Lower lobe of right lung (tissue), 2 donors: ENCODE measurements at regions not wholly inside any gene's neighbourhood (a gene's known extent, or its start where the extent isn't known, plus 50 kb on each side); places are given as distances from the start of the nearest gene placed in this dataset.

Source experiments
- ATAC-seq, 2 donors: fragments of 200-7000 bp; cut with Tn5 transposase; one replicate each; pipeline ENCODE4 v1.9.1; 2020 to 2022; ENCODE audit warnings: mild to moderate bottlenecking in 2 of 2, moderate library complexity in 2 of 2
- DNase-seq: peaks from one replicate; pipeline ENCODE4 v3.0.0-alpha.2; 2020
- H3K27ac ChIP-seq: fragments of 200-600 bp; one replicate; pipeline ENCODE4 v1.8.0; 2022
- H3K27me3 ChIP-seq: fragments of 200-600 bp; one replicate; pipeline ENCODE4 v1.8.0; 2022; ENCODE audit warnings: low read depth
- H3K36me3 ChIP-seq: fragments of 200-600 bp; one replicate; pipeline ENCODE4 v1.8.0; 2022; ENCODE audit warnings: mild to moderate bottlenecking
- H3K4me1 ChIP-seq: fragments of 200-600 bp; one replicate; pipeline ENCODE4 v1.8.0; 2022
- H3K4me3 ChIP-seq: fragments of 200-600 bp; one replicate; pipeline ENCODE4 v1.8.0; 2022; ENCODE audit warnings: mild to moderate bottlenecking
- H3K9me3 ChIP-seq: fragments of 200-600 bp; one replicate; pipeline ENCODE4 v1.8.0; 2022
- intact Hi-C: fragments of 100-400 bp; cut with DNase I; formaldehyde crosslinking; loops from one replicate; pipeline ENCODE4 v1.11.0; 2022
- TF ChIP-seq, protein P1 (sequence below): fragments of 200-600 bp; IDR thresholded peaks from one replicate; pipeline ENCODE4 v1.8.0; 2022; ENCODE audit warnings: antibody characterized with exemption, mild to moderate bottlenecking
- donor health status: DM: no; HTN: yes; CAD: no; lungs with severe emphysema.

GRCh38 chr4:171719691-171720090, 93.5 kb upstream of the GALNTL6 start:
- TF ChIP-seq, protein P1, sequence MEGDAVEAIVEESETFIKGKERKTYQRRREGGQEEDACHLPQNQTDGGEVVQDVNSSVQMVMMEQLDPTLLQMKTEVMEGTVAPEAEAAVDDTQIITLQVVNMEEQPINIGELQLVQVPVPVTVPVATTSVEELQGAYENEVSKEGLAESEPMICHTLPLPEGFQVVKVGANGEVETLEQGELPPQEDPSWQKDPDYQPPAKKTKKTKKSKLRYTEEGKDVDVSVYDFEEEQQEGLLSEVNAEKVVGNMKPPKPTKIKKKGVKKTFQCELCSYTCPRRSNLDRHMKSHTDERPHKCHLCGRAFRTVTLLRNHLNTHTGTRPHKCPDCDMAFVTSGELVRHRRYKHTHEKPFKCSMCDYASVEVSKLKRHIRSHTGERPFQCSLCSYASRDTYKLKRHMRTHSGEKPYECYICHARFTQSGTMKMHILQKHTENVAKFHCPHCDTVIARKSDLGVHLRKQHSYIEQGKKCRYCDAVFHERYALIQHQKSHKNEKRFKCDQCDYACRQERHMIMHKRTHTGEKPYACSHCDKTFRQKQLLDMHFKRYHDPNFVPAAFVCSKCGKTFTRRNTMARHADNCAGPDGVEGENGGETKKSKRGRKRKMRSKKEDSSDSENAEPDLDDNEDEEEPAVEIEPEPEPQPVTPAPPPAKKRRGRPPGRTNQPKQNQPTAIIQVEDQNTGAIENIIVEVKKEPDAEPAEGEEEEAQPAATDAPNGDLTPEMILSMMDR, result no peak
- Histone ChIP-seq H3K4me3 (no peak overlapping the region), H3K27me3 (no peaks in the 10 kb centered on the region), H3K36me3 (no peaks in the 10 kb centered on the region), H3K9me3 (no peaks in the 10 kb centered on the region), H3K4me1 (no peaks in the 10 kb centered on the region), H3K27ac (no peak overlapping the region)
- DNase-seq (no peak), ATAC-seq (no peak)
- intact Hi-C loops, result no loop called here

- intact Hi-C loops, result no loop called here
- Histone ChIP-seq H3K4me3 (no peak overlapping the region), H3K36me3 (no peaks in the 10 kb centered on the region), H3K27me3 (no peaks in the 10 kb centered on the region), H3K9me3 (no peaks in the 10 kb centered on the region), H3K27ac (no peak overlapping the region), H3K4me1 (no peaks in the 10 kb centered on the region)
- DNase-seq (no peak), ATAC-seq (no peak)
- TF ChIP-seq, protein P1, result no peak
These were observed 94.5 kb upstream of the GALNTL6 start for GRCh38 chr4:171718665-171719064.

DNA sequence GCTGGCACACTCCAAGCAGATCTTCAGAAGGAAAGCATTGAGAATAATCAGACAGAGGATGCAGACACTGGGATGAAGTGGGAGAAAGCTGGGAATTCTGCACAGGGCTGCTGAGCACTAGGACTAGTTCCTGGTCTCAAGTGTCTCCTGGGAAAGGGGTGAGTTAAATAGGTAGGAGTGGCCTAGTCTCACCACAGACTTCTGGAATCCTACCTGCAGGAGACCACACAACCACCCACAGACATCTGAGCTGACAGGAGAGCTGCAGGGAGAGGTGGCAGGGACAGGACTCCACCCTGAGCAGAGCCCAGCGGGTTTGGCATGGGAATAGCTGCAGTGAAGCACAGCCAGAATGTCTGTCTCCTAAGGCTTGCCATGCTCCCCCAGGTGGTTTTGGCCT, 95.1 kb upstream of the GALNTL6 start:
- no peaks in the 10 kb centered on the region for H3K36me3 ChIP-seq
- TF ChIP-seq, protein P1, result no peak
- H3K4me1 ChIP-seq, result no peaks in the 10 kb centered on the region
- H3K27me3 ChIP-seq, result no peaks in the 10 kb centered on the region
- intact Hi-C loops, result no loop called here
- DNase-seq (no peak), ATAC-seq (peak in 1 of 2 donors; percentile 12)
- no peak overlapping the region for H3K4me3 ChIP-seq
- H3K9me3 ChIP-seq, result no peaks in the 10 kb centered on the region
- H3K27ac ChIP-seq, result no peak overlapping the region

DNA sequence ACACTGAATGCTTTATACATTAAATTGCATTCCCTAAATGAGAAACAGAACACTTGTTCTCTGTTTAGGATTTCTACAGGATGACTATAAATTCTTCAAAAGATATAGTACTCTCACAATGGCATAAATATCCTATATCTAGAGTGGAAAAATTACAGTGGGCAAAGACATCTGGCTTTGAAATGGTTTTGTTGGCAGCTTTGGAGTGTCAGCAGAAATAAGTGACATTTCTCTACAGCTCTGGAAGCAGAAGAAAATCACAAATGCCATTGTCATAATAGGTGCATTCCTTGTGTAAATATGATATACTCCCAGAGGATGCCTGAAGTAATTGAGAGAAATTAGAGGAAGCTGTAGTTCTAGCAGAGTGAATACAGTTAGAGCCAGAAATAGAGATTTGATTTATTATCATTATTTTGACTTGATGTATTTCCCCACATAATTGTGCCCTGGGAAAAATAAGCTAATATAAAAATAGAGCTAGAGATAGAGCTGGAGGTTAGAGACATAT, 95.9 kb upstream of the GALNTL6 start:
- Histone ChIP-seq H3K9me3 (no peaks in the 10 kb centered on the region), H3K36me3 (no peaks in the 10 kb centered on the region), H3K4me1 (no peaks in the 10 kb centered on the region), H3K4me3 (no peak overlapping the region), H3K27me3 (no peaks in the 10 kb centered on the region), H3K27ac (no peak overlapping the region)
- TF ChIP-seq, protein P1, result no peak
- no peak for ATAC-seq
- DNase-seq, result no peak
- intact Hi-C loops, result no loop called here

DNA sequence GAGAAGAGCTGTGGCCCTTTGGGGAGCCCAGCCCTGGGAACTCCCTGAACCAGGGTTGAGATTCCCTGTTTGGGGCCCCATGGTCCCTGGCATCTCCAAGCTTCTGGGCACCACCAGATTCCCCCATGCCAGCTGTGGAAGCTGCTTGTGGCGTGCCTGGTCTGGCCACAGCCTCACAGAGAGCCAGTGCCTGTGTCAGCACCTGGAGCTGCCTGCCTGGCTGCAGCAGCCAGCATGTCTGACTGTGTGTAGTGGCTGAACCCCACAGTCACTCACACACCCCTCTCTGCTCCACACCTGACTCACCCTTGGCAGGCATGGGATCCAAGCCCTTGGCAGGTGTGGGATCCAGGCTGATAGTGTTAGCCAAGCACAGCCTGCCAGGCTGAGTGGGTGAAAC, 97.2 kb upstream of the GALNTL6 start:
- DNase-seq (no peak), ATAC-seq (no peak)
- TF ChIP-seq, protein P1, result no peak

More for the DNA sequence above, 97.2 kb upstream of the GALNTL6 start:
- Histone ChIP-seq H3K27ac (no peak overlapping the region), H3K9me3 (no peaks in the 10 kb centered on the region), H3K27me3 (no peaks in the 10 kb centered on the region), H3K4me1 (no peaks in the 10 kb centered on the region), H3K4me3 (no peak overlapping the region), H3K36me3 (no peaks in the 10 kb centered on the region)
- intact Hi-C loops, result no loop called here
